ENCODE measurements at regions not wholly inside any gene's neighbourhood (a gene's known extent, or its start where the extent isn't known, plus 50 kb on each side); places are given as distances from the start of the nearest gene placed in this dataset.

DNA sequence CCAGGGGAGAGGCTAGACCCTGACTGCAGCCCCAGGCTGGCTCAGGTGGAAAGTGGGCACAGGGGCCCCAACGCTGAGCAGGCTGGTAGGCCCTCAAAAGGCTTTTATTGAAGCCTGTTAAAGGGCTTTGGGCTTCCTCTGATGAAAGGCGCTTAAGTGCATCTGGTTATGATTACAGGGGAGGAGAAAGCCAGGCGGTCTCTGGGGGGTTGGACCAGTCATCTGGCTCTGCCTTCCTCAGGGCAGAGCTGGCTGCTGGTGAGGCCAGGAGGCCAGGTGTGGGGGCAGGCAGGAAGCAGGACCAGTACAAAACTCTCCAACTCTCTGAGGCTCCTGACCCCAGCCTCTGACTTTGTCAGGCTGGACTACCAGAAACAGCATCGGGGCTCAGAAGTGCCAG, 68.8 kb upstream of the BCOR start:
- DNase-seq: no peak
- peak; percentile 26 to 33 for ATAC-seq (replicated peaks)
- Mint-ChIP-seq H3K4me3 (peak overlapping the region; percentile 83 to 85), H3K4me1 (peaks cover 28 to 47% of the 10 kb centered on the region in 2 donors), H3K36me3 (peaks cover 7 to 10% of the 10 kb centered on the region in 2 donors), H3K27me3 (peaks cover 0 to 35% of the 10 kb centered on the region in 2 donors), H3K27ac (peak overlapping the region; percentile 89), H3K9me3 (no peaks in the 10 kb centered on the region)

DNA sequence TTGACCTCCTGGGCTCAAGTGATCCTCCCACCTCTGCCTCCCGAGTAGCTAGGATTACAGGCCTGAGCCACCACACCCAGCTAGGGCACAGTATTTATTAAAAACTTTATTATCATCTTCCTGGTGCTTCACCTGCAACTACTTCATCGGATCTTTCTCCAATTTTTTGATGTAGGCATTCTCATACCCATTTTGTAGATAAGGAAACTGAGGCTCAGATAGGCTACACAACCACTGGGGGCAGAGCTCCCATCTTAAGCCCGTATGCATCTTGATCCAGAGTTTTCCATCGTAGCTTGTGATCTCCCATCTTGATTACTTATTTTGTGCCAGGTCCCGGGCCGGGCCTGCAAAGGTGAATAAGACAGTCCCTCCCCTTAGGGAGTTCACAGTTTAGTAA, 68.1 kb upstream of the BCOR start:
- Mint-ChIP-seq H3K27me3 (peaks cover 0 to 35% of the 10 kb centered on the region in 2 donors), H3K4me3 (no peak overlapping the region), H3K36me3 (peaks cover 7 to 10% of the 10 kb centered on the region in 2 donors), H3K27ac (no peak overlapping the region), H3K4me1 (peaks cover 24 to 41% of the 10 kb centered on the region in 2 donors), H3K9me3 (no peaks in the 10 kb centered on the region)
- ATAC-seq (replicated peaks) (no peak), DNase-seq (no peak)

DNA sequence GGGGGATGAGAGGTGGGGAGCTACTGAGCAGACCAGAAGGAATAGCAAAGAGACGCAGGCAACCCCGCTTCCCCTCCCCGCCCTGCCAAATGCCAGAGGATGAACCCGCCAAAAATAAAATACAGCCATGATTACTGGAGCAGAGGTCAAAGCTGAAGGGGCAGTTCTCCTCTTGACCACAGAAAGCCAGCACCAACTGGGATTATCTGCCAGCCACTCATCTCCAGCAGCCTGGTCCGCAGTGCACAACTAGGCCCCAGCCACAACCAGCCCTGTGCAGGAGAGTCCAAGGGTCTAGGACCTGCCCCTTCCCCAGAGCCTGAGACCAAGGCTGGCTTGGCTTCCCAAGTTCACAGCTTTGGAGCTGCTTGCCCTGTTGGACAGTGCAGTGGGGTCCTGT, 67.4 kb upstream of the BCOR start:
- peaks cover 22 to 34% of the 10 kb centered on the region in 2 donors for H3K4me1 Mint-ChIP-seq
- H3K27ac Mint-ChIP-seq: no peak overlapping the region
- H3K9me3 Mint-ChIP-seq: no peaks in the 10 kb centered on the region
- ATAC-seq (replicated peaks) (no peak), DNase-seq (no peak)
- peaks cover 0 to 35% of the 10 kb centered on the region in 2 donors for H3K27me3 Mint-ChIP-seq
- H3K4me3 Mint-ChIP-seq: no peak overlapping the region
- H3K36me3 Mint-ChIP-seq: peaks cover 7 to 10% of the 10 kb centered on the region in 2 donors

DNA sequence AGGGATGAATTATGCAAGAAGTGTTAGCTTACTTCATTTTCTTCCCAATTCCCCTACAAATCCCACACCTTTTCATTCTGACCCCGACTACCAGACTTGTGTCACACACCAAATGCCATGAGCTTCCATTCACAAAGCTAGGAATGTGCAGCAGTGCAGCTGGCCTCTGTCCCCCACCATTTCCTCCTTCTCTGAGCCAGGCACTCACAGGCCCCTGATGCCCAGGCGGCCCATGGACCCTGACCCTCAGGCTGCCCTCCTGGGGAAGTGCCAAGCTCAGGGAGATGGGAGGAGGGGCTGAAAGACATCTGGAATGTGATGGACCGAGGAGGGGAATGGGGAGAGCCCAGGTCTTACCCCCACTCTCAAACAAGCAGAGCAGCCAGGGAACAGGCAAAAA, 67.0 kb upstream of the BCOR start:
- Mint-ChIP-seq H3K36me3 (peaks cover 7 to 10% of the 10 kb centered on the region in 2 donors), H3K4me1 (peaks cover 18 to 30% of the 10 kb centered on the region in 2 donors), H3K4me3 (no peak overlapping the region), H3K27ac (peak overlapping the region; percentile 1), H3K27me3 (peaks cover 0 to 36% of the 10 kb centered on the region in 2 donors), H3K9me3 (no peaks in the 10 kb centered on the region)
- no peak for DNase-seq
- no peak for ATAC-seq (replicated peaks)

DNA sequence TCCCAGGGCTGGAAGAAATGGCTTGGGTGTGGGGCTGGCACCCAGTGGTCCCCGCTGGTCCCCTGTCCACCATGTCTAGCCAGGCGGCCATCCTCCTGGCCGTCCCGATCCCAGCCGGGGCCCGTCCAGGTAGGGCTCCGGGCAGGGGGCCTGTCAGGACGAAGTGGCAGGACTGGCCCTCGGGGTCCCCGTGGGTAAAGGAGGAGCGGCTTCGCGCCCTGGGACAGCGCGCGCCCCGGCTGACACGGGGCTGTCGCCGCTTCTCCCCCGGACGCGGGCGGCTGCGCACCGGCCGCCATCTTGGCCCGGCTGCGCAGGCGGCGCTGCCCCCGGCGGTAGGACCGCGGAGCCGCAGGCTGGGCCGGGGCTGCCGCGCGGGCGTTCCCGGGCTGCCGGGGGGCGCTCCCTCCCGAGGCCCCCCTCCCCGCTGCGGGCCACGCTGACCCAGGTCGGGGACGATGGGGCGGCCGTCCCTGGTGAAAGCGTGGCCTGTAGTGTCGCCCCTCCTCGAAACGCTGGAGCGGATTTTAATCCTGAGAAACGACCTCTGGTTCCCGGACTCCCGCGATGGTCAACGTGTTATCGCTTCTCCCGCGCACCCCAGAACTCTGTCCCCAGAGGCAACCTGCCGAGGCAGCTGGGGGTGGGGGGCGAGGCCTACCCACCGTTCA, 60.4 kb upstream of the BCOR start:
- no peaks in the 10 kb centered on the region for H3K9me3 Mint-ChIP-seq

DNA sequence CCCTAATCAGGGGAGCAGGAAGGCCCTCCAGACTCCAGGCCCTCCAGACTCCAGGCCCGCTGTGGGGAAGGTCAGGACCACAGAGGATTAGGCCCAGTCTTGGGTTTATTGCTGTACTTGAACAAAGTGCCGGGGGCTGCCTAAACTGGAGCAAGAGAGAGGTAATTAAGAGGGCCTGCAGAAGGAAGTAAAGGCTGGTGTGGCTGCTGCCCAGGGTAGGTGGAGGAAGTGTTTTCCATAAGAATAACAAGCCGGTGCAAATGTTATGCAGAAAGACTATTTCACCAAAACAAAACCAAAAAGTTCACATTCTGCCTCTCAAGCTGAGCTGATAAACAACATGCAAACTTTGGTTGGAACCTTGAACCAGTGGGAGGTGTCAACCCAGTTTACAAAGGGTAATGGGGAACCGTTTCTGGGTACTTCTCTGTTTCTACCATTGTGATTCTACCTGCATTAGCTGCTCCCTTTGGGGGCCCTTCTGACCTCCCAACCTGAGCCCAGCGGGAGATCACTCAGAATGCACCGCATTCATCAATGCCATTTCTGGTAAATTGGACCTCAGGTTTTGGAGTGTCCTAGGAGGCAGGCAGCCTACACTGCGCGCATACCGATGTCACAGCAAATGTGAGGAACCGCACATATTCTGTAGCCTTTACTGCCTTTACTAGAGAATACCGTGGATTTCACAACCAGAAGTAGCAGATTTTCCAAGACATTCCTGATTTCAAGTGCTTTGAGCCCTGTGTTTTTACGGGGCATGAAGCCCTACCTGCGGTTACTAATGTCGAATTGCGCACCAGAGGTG, 59.7 kb upstream of the BCOR start:
- Mint-ChIP-seq H3K9me3 (no peaks in the 10 kb centered on the region), H3K4me1 (peaks cover 5 to 27% of the 10 kb centered on the region in 2 donors), H3K36me3 (peaks cover 0 to 3% of the 10 kb centered on the region in 2 donors), H3K27ac (no peak overlapping the region), H3K27me3 (peaks cover 0 to 21% of the 10 kb centered on the region in 2 donors), H3K4me3 (peak overlapping the region; percentile 13 to 54)
- DNase-seq: no peak
- no peak for ATAC-seq (replicated peaks)

More for the DNA sequence above, 60.4 kb upstream of the BCOR start:
- peaks cover 0 to 3% of the 10 kb centered on the region in 2 donors for H3K36me3 Mint-ChIP-seq
- peaks cover 0 to 22% of the 10 kb centered on the region in 2 donors for H3K27me3 Mint-ChIP-seq
- H3K27ac Mint-ChIP-seq: peak overlapping the region; percentile 62
- DNase-seq (no peak), ATAC-seq (replicated peaks) (peak; percentile 43 to 53)
- H3K4me1 Mint-ChIP-seq: peaks cover 5 to 23% of the 10 kb centered on the region in 2 donors
- H3K4me3 Mint-ChIP-seq: peak overlapping the region; percentile 60 to 81

DNA sequence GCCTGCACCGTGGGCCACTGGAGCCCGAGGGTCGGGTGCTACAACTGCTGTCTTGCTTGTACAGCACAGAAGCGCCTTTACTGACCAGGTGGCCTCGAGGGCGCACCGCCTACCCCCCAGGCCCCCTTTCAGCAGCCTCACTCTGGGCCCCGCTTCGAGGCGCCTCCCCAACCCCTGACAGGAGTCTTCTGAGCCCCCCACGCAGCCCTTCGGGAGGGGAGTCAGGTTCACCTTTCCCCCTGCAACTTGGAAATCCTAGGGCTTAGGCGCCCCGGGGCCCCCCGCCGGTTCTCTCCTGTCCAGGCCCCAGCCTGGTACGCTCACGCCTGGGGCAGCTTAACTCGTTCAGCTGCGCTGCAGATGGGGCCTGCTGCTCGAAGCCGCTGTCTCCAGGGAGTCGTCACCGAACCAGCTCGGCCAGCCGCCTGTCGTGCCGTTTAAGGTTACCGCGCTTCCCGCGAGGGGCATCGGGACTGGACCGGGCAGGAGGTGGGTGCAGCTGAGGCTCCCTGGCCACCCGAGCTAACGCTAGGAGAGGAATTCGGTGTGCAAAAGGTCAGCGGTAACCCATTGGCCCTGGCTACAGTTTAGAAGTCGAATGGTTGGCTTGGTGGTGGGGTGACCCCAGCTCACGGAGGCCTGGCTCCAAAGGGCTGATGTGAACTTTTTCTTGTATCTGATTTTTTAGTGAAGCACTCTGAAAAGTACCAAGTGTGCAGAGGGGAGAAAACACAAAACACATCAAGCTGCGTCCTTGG, 58.9 kb upstream of the BCOR start:
- peak overlapping the region in 1 of 2 donors; percentile 14 for H3K4me3 Mint-ChIP-seq
- peaks cover 0 to 13% of the 10 kb centered on the region in 2 donors for H3K27me3 Mint-ChIP-seq

DNA sequence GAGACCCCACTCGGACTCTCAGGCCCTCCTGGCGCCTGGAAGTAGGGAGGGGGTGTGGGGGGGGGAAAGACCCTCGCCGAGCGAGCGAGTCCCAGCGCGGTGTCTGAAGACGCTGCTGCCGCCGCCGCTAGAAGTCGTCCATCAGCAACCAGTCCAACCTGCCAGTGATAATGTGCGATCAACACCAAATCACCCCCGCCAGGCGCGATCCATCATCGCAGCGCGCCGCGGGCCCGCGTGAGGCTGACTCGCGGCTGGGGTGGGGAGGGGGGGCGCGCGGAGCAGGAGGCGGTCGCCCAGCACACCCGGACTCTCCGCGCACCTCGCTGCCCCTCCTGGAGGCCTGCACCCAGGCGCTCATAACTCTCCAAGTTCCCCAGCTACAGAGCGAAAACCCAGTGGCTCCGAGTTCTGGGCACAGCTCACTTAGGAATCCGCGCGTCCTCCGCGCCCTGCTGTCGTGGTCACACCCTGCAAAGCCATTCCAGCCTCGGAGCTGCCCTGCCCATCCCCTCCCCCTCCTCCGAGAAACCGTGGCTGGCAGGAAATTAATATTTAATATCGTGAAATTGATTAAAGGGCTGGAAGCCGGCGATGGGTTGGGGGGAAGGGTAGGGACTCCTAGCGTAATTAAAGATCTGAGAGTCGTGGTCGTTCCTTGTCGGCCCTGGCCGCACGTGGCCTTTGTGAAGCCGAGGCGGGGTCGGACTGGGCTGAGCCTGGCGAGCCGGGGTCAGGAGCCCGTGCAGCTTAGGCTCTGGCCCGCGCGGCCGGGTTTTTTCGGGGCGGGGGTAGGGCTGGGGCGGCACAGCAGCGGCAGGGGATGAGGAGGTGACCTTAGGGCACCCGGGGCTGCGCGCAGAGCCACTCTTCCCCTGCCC, 58.1 kb upstream of the BCOR start:
- Mint-ChIP-seq H3K27me3 (peaks cover 0 to 12% of the 10 kb centered on the region in 2 donors), H3K4me1 (peaks cover 11 to 40% of the 10 kb centered on the region in 2 donors)

More for the DNA sequence above, 58.9 kb upstream of the BCOR start:
- Mint-ChIP-seq H3K36me3 (no peaks in the 10 kb centered on the region), H3K27ac (peak overlapping the region; percentile 53), H3K9me3 (no peaks in the 10 kb centered on the region), H3K4me1 (peaks cover 9 to 34% of the 10 kb centered on the region in 2 donors)
- DNase-seq (no peak), ATAC-seq (replicated peaks) (no peak)

DNA sequence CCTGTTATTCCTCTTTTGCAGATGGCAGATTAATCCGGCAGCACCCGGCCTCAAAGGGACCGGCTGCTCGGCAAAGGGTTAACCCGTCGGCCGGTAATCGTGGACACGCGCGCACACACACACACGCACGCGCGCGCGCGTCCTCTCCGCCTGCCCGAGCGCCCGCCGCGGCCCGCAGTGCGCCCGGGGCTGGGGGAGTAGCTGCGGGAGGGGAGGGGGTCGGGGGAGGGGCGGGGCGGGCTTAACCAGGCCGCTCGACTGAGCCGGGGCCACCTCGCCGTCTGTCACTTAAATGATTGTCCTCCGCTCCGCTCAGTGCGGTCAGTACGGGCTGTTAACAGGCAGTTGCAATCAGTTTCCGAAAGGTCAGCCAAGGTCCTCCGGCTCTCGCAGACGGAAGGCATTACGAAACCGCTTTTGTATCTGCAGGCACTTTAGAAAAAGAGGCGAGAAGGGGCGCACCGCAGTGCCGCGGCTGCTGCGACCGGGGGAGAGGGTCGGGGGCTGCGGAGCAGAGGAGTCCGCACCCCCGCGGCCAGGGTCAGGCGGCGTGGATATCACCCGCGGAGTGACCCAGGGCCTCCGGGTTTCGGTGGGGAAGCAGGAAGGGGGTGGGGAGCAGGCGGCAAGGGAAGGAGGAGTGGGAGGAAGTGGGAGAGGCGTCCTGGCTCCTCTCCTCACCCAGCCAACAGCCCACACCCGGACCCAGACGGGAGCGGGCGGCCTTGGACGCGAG, 57.3 kb upstream of the BCOR start:
- DNase-seq (no peak), ATAC-seq (replicated peaks) (no peak)
- Mint-ChIP-seq H3K27me3 (peaks cover 0 to 16% of the 10 kb centered on the region in 2 donors), H3K9me3 (no peaks in the 10 kb centered on the region), H3K4me1 (peaks cover 18 to 49% of the 10 kb centered on the region in 2 donors), H3K27ac (peak overlapping the region; percentile 91), H3K4me3 (peak overlapping the region; percentile 81 to 84), H3K36me3 (no peaks in the 10 kb centered on the region)

More for the DNA sequence above, 58.1 kb upstream of the BCOR start:
- Mint-ChIP-seq H3K36me3 (no peaks in the 10 kb centered on the region), H3K27ac (no peak overlapping the region), H3K9me3 (no peaks in the 10 kb centered on the region), H3K4me3 (peak overlapping the region; percentile 81 to 84)
- no peak for DNase-seq
- ATAC-seq (replicated peaks): no peak

DNA sequence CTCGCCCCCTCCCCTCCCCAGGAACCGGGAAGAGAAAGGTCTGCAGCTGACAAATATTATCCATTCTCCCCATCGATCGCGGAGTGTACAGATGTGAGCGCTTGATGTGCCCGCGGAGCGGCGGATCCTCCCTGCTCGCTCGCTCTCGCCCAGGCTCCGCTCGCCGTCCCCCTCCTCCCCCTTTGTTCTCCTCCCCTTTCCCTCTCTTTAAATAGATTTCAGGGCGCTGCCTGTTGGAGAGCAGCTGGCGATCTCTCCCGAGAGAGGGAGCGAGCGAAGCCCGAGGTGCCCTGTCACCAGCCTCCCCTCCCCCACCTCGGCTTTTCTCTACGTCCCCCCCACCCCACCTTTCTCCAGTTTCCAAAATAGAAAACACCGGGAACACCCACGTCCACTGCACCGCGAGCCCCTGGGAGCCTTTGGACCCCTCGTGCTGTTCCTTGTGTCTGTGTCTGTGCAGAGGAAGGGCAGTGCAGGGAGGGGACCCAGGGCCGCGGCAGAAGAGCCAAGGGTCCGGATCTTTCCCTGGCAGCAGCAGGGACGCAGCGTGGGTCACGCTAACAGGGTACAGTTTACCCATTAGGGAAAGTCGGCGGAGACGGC, 56.6 kb upstream of the BCOR start:
- no peak for ATAC-seq (replicated peaks)
- H3K27ac Mint-ChIP-seq: peak overlapping the region; percentile 65

DNA sequence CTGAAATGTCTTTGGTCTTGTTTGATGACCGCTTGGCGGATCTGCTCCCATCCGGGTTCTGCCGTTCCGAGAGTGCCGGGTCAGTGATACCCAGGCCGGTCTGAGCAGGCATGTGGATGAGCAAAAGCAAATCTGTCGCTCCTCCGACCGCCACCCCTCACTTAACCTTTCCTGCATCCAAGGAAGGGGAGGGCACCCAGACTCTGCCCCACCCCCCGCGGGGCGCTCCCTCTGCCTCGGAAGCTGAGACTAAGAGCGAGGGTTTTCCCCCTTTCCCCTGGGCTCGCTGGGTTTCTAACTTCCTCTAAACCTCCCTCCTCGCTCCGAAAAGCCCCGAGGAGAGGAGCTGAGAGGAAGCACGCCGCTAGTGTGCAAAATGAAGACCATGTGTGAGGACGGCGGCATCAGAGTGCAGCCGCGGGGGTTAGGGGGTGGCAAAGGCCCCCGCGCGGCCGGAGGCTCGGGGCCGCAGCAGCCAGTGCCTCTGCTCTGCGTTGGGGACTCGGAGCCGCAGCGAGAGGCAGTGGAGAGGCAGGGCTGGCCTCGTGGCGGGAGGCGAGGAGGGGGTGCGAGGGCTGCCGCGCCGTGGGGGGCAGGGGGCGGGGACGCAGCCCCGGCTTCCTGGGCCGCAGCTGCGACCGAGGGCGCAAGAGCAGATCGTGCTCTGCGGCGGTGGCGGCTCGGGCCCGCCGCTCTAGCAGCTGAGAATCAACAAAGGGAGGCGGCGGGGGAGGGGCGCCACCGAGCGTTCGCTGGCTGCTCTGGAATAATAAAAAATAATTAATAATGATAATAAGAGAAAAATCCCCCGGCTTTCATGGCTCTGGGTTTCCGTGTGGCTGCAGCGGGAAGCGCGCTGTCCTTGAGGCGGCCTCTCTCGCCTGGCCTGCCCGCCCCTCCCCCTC, 55.8 kb upstream of the BCOR start:
- no peaks in the 10 kb centered on the region for H3K36me3 Mint-ChIP-seq
- no peaks in the 10 kb centered on the region for H3K9me3 Mint-ChIP-seq
- peak; percentile 73 for DNase-seq
- peaks cover 27 to 63% of the 10 kb centered on the region in 2 donors for H3K4me1 Mint-ChIP-seq
- peak overlapping the region; percentile 86 for H3K4me3 Mint-ChIP-seq
- peak; percentile 82 for ATAC-seq (replicated peaks)
- peaks cover 0 to 23% of the 10 kb centered on the region in 2 donors for H3K27me3 Mint-ChIP-seq
- H3K27ac Mint-ChIP-seq: peak overlapping the region; percentile 93

More for the DNA sequence above, 56.6 kb upstream of the BCOR start:
- Mint-ChIP-seq H3K4me1 (peaks cover 21 to 55% of the 10 kb centered on the region in 2 donors), H3K36me3 (no peaks in the 10 kb centered on the region), H3K9me3 (no peaks in the 10 kb centered on the region), H3K27me3 (peaks cover 0 to 17% of the 10 kb centered on the region in 2 donors), H3K4me3 (peak overlapping the region; percentile 78 to 81)
- DNase-seq: no peak

Measured in stimulated activated naive B cell treated with anti-CD40 and anti-IgM and Interleukin-4, amounts not matched to agents 10 μg/mL and 1 μg/mL and 100 μg/mL, for 72 hours (primary cell).